Activated effector memory CD4-positive, alpha-beta T cell treated with anti-CD3 and anti-CD28 coated beads, Interleukin-2, amount 50 U/mL, for 16 hours (primary cell): ENCODE measurements at regions not wholly inside any gene's neighbourhood (a gene's known extent, or its start where the extent isn't known, plus 50 kb on each side); places are given as distances from the start of the nearest gene placed in this dataset.

ENCODE experiments used
- DNase-seq: peaks from one replicate; pipeline ENCODE4 v3.0.0-alpha.2; 2020

DNA sequence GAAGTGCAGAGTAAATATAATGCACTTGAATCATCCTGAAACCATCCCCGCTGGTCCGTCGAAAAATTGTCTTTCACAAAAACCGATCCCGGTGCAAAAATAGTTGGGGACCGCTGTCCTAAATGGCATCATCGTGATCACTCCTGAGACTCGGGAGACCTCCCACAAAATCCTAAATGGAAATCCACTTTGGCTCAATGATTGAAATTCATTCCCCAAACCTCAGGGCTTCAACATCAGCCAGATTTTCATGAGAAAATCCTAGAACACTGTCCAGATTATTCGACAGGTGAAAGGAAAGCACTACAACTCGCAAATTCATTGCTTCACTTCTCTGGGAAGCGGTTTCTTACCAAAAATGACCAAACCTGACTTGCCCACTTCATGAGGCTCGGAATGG, 335.3 kb upstream of the ZNF507 start:
- no peak for DNase-seq

DNA sequence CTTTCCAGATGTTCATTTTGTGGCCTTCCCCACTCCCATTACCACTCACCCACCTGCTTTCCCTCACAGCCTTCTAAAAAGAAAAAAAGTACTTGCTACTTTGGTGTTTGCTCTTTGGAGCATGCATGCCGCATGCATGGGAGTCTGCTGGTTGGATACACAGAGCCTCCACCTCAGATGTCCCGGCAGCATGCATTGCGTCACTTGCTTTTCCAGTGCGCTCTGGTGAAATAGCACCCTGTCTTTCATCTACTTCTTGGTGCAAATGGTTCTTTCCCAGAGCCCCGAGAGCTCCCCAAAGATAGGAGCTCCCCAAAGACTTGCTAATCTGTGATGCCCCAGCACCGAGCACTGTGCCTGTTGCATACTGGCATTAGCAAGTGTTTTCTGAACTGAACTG, 333.2 kb upstream of the ZNF507 start:
- DNase-seq: no peak

DNA sequence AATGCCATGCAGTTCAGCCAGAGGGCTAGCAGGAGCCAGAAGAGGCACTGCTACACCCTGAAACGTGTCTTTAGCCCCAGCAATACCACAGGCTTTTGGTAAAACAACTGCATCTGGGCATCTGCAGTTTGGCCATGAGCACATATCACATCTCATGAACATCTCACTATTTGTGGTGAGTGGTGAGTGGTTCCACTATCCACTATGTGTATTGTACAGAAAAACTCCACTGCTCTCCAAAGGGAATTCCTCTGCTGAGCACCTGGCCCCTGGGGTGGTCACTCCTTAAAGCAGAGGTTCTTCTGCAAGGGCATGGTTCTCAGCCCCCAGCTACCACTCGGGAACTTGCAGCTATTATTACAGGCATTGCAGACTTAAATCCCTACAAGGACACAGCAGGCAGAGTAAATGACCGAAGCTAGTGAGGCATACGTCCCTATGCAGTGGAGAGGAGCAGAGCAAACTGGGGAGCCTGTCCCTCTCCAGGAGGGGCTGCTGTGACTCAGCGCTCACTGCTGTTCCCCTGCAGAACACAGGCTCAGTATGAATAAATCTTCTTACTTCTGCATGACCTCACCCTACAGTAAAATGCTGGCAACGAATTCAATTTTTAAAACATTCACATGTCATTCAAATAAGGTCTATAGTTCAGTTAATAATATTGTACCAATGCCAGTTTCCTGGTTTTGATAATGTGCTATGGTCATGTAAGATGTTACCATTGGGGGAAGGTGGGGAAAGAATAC, 332.4 kb upstream of the ZNF507 start:
- no peak for DNase-seq

DNA sequence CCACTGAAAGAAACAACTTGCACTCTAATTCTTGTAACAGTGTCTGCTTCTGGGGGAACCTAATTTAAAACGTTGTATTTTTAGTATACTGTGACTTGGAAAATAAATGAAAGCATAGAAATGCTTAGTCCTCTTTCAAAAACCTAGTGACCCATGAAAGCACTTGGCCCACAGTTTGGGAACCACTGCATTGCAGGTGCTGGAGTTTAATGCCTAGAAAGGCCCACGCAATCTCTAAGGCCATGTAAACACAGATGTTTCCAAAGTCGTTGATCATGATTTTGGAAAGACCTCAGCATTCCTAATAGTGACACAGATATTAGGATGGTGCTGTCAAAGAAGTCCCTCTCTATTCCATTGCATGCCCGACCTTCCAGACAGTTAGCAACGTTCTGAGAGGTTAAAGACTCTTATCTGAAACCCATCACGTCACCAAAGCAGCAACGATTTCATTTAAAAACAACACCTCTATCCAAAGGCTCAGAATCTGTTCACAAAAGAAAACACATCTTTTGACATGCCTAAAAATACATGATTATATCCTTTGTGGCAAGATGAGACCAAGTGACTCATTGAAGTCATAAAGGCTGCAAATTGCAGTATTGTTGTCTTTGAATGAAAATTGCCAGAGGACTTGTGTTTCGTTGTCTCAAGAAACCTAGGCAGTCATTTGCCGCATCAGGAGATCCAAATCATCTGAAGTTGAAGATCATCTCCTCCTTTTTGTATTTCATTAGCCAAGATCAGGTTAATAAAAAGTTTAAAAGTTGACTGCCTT, 328.0 kb upstream of the ZNF507 start:
- no peak for DNase-seq

DNA sequence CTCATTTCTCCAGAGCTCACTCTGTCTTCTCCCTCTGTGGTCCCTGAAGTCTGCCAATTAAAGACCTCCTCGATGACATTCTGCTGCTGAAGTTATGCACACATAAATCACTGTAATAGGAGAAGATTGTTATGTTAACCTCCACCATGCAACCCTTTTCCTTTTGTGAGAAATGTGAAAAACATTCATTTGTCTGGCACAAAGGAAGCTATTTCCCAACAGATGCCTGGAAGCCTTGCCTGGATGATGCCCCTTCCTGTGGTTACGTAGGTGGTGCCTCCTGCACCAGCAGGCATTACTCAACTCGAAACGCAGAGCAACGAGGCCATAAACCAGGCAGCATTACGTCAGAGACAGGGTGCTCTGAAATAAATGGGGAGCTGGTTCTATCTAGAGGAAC, 327.4 kb upstream of the ZNF507 start:
- DNase-seq: no peak

DNA sequence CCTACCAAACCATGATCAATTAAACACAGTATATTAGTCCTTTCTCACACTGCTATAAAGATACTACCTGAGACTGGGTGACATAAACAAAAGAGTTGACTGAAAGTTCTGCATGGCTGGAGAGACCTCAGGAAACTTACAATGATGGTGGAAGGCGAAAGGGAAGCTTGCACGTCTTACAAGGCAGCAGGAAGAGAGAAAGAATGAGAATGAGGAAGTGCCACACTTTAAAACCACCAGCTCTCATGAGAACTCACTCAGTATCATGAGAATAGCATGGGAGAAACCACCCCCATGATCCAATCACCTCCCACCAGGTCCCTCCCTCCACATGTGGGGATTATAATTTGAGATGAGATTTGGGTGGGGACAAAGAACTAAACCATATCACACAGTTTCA, 324.9 kb upstream of the ZNF507 start:
- no peak for DNase-seq

DNA sequence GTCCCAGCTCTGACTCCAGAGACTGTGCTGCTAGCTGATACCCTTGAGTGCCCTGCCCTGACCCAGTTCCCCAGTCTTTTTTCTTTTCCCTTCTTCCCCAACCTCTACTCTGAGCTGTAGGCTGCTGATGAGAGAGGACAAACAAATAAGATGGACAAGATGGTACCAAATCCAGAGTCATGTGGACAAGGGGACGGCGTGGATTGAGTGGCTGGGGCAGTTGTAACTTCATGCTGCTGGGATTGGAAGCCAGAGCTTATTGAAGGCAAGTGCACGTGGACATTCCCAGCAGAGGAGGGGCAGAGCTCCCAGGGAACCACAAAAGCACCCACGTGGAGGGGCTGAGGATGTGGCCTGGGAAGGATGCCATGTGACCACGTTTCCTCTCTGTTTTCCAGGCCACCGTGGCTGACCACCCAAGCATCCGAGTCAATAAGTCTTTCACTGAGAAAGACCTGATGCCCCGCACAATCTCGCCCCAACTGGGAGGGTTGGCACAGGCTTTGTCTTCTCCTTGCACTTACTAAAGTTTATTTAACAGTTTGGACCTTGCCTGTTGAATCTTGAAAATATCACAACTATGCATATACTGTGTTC, 323.3 kb upstream of the ZNF507 start:
- DNase-seq: no peak

DNA sequence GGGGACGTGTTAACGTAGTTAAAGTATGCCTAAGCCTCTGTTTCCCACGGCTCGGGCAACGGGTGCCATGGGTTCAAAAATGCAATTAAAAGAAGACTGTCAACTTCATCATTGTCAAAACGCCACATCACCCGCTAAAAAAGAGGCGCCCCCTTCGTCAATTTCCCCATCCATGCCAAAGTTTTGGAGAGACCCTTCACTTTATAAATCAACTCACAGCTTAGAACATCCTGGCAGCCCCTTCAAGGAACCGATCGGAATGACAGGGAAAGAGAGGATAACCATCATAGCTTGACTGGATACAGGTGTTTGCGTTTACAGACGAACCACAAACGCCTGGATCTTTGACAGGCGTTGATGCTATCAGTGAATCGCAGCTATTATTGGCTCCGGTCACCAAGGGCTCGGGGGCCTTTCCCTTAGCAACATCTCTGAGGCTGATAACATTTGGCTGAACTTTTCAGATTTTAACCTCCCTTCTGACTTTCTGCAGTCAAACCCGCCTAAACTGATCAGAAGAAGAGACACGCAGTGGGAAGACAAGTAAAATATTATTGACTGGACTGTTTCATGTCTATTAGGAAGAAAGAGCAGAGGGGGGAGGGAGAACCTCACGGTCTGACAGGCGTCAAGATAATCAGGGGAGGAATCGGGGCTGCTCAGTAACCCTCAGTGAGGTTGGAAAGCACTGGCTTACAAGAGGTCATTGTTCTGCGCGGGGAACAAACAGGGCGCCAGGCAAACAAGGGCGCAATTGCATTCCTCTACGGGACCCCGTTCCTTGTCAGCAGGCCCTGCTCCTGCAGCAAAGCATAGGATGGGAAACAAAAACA, 322.5 kb upstream of the ZNF507 start:
- no peak for DNase-seq

DNA sequence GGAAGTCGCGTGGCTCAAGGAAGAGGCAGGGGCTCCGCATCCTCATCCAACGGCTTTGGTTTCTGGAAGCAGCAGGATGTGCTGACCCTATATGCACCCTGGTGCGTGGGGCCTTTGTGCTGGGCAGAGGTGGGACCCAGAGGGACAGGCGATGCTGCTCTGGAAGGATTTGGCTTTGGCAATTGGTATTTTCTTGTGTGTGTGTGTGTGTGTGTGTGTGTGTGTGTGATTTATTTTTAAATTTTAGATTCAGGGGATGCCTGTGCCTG, 321.9 kb upstream of the ZNF507 start:
- DNase-seq: no peak

DNA sequence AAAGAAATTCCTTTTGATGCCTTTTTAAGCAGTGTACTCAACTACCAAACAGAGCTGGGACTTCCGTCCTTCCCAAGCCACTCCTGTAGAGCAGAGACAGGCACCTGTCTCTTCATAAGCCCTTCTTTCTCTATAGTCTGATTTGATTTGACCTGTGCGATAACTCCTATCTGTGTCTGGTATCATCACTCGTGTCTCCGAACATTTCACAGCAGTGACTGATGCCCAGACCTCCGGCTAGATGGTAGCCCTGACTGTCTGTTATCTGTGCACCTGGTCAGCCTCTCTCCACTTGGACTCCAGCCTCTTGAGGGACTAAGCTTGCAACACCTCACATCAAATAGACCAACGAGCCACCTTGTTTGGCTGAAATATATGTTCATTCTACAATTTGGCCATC, 316.2 kb upstream of the ZNF507 start:
- DNase-seq: no peak

DNA sequence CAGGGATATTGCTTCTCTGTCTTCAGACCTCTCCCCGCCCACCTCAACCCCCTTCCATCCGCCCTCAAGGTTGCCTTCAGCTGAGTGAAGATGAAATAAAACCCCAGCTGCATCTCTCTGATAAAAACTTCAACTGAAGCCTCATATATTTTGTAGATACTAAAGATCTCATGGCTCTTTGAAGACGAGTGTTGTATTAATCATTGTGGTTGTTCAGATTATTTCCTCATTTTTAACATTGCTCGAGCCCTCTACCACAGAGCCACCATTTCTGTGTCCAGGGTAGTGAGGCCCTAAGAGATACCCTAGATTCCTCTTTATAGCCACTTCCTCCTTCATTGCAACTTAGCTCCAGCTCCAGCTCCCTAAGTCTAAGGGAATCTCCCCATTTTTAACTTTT, 312.8 kb upstream of the ZNF507 start:
- no peak for DNase-seq

DNA sequence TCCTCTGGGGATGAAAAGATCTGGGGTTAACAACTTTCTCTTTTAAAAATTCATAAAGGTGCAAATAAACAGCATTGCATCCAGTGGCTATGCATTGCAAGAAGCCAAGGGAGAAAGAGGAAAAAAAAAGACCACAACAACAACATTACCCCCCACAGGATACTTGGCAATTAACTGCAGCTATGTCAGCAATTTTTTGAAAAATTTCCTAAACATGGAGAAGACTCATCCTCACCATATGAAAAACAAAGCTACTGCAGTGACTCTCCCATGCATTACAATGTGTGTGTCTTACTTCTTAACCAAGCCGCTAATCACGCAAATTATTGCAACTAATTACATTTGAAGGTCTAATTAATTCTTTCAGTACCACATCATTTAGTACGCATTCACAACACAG, 309.8 kb upstream of the ZNF507 start:
- no peak for DNase-seq

DNA sequence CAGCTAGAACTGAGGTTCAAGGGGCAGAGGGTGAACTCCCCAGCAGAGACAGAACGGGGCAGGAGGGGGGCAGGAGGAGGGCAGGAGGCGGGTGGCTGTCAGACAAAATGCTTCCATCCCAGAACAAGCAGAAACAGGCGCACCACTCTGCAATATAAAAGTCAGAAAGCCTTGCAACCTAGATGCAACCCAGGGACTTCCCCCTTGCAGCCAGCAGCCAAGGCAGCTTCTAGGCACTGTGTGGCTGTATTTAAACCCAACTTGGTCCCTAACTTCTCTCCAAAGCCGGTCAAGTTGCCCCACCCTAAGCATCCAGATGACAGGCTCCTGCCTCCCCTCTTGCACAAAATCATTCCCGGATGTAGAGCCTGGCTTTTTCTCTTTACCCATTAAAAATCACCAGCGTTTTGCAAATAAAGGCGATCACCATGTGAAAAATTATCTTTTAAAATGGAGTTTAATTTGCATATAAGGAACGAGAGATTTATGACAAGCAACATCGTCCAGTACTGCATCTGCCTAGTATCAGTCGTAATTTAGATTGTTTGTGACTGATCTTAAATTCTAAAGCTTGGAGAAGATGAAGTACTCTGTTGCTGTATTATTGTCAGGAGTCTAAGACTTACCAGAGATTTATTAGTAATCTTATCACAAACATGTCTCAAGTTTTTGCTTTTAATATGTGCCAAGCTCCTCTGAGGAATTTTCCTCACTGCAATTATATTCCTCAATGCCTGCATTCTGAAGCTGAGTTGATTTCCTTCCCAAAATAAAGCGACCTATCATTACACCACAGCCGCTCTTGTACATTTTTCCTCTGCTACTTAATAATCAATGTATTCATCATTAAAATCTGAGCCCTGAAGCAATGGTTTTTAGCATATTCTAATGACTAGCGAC, 307.1 kb upstream of the ZNF507 start:
- DNase-seq: no peak

DNA sequence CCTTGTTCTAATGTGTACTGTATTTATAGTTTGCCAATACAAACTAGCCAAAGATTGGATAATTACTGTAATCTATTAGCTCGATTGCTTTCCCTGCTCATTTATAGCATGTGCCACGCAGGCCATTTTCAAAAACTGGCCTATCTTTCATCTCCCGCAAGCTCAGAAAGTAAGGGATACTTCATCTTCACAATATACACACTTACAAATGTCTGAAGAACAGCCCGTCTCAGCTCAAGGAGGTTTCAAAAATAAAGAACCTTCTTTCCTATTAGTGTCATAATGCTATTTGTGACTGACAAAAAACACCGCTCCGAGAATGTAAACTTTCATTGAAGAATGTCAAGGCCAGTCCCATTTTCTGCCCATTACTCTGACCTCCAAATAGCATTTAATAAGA, 306.4 kb upstream of the ZNF507 start:
- DNase-seq: no peak

DNA sequence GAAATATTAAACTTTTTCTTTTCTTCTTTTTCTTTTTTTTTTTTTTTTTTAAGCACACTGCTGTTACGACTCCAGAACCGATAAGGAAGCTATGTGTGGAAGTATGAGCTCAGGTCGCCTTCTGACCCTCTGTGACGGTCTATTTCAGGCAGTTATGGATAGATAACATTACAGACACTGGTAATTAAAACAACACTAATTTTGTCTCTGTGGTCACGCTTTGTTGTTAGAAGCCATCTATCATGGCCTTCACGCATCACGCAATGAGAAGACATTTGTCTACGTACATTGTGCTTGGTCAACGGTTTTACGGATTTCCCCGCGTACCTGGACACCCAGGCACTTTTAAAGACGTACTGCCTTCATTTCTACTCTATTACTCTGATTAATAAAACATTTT, 306.0 kb upstream of the ZNF507 start:
- no peak for DNase-seq

DNA sequence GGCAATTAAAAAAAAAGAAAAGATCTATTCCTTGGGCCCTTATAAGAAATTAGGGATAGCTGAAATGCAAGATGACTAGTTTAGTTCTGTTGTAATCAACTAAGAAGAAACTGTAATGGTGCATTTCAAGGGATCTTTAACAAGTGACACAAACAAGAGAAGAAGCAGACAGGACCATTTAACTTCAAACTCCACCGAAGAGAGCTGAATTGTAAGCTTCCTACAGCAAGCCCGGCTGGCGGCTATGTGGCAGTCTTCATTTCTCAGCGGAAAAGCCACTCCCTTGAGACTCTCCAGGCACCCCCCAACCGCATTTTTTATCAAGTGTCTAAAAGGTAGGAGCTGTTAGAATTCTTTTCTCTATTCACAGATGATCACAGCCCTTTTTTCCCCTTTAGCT, 305.2 kb upstream of the ZNF507 start:
- no peak for DNase-seq

DNA sequence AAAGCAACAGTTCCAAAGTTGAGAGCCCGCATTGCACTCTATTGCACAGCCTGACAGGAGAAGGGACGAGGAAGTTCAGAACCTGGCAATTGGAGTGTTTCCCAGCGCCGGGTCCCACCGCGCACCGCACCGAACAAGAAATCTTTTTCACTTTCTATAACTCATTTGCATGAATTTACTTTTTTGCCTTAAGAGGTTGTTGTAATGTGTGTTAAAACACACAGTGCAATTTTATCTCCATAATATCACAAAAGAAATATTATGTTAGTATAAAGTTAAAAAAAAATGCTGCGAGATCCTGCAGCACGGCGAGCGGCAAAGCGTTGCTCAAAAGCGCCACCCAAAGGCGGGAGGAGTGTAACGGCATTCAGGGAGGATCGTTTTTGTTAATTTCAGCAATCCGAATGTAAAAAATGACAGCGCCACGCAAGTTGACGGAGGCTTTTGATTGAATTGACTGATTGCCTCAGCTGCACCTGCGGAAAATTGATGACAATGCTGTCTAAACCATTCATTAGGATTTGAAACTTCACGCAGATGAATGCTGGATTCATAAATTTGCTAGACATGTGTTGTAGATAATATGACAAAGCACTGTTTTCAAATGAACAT, 303.6 kb upstream of the ZNF507 start:
- DNase-seq: no peak

DNA sequence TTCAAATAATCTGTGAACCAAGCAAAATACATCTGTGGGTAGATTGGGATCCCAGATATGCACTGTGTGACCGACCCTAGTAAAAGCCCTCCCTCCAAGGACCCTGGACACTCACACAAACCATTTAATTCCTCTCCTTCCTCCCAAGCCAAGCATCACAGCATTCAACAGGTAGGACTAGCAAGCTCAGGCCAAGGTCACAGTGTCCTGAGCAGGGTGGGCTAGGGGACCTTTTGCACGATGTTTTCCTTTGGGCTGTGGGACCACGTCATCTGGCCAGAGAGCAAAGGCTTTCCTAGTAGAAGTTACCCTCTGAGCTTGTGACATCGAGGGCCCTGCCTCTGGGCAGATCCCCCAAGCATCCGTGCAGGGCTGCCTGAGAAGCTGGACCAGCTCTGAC, 297.6 kb upstream of the ZNF507 start:
- no peak for DNase-seq

DNA sequence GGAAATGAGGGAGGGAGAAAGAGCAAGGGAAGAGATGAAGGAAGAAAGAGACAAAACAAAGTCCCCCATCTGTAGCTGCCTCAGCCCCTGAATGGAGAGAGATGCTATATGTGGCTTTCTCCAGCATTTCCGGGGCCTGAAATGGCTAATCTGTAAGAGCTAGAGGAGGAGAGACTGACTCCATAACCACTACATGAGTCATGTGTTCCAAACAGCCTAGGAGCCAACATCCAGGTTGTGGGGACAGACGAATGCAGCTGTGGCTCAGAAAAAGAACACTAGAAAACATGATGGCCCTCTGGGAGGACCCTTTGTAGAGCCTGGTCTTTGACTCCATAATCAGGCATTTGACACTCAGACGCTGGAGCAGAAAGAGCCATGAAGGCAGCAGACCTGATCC, 292.0 kb upstream of the ZNF507 start:
- no peak for DNase-seq

DNA sequence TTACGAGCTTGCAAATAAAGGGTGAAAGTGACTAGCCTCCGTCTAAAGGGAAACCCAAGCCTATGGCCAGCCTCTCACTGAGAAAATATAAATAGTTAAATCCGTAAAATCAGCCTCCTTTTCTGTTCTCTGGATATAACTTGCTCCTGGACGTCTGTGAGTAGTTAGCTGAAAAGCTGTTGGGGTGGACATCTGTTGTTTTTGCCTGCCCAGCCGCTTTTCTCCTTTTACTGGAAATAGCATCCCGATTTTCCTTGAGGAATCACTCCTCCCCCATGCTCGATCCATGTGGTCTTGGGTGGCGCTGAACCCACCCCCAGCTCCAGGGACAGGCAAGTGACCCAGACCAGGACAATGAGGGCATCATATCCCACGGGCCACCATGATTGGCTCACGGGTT, 291.5 kb upstream of the ZNF507 start:
- no peak for DNase-seq

DNA sequence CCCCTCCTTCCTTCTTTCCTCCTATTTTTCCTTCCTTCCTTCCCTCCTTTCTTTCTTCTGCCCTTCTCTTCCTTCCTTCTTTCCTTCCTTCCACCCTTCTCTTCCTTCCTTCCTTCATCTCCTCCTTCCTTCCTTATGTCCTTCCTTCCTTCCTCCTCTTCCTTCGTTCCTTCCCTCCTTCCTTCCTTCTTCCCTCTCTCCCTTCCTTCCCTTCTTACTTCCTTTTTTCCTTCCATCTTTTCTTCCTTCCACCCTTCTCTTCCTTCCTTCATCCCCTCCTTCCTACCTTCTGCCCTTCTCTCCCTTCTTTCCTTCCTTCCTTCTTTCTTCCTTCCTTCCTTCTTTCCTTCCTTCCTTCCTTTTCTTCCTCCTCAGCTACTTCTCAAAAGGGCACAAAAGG, 287.3 kb upstream of the ZNF507 start:
- DNase-seq: no peak

DNA sequence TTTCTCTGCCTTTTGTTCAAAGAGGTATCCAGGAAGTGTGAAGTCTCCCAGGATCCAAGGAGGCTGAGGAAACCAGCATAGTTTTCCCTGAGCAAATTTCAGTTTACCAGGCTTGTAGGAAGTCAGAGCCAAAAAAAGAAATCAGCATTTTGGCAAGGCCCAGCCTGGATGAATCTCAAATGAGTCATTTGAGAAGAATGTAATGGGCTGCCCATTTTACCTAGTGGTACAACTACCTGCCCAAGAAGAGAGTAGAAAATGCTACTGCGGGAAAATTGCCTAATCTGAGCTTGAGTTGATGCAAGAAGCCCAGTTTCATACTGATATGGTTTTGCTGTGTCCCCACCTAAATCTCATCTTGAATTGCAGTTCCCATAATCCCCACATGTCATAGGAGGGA, 284.1 kb upstream of the ZNF507 start:
- DNase-seq: no peak
